HepG2 (cell line): ENCODE measurements at regions not wholly inside any gene's neighbourhood (a gene's known extent, or its start where the extent isn't known, plus 50 kb on each side); places are given as distances from the start of the nearest gene placed in this dataset.

ENCODE experiments used
- ATRX ChIP-seq: sonication (generic); formaldehyde crosslinking; IDR thresholded peaks from 2 replicates; pipeline ENCODE4 v1.4.0; 2020; ENCODE audit warnings: missing genetic modification reagents, borderline replicate concordance
- BRCA1 ChIP-seq: sonication (generic); formaldehyde crosslinking; IDR thresholded peaks from 2 replicates; pipeline ENCODE4 v1.4.0; 2020; ENCODE audit warnings: missing genetic modification reagents
- CENPX ChIP-seq: sonication (generic); formaldehyde crosslinking; IDR thresholded peaks from 2 replicates; pipeline ENCODE4 v1.9.0; 2021; ENCODE audit warnings: mild to moderate bottlenecking, missing genetic modification reagents, moderate library complexity
- HDAC1 ChIP-seq: sonication (generic); formaldehyde crosslinking; IDR thresholded peaks from 2 replicates; pipeline ENCODE4 v1.5.1; 2020; ENCODE audit warnings: mild to moderate bottlenecking, missing genetic modification reagents
- JUN ChIP-seq: sonication (generic); formaldehyde crosslinking; IDR thresholded peaks from 2 replicates; pipeline ENCODE4 v1.4.0; 2020; ENCODE audit warnings: mild to moderate bottlenecking, missing genetic modification reagents
- KLF16 ChIP-seq, 2 experiments: sonication (generic) in 1 of 2; formaldehyde crosslinking in 1 of 2; IDR thresholded peaks; 2 replicates each; pipeline versions ENCODE4 v1.6.1 to v1.8.0; 2016 to 2023; ENCODE audit warnings: missing genetic modification reagents in 2 of 2, missing compliant biosample characterization in 1 of 2
- MEIS1 ChIP-seq: sonication (generic); formaldehyde crosslinking; IDR thresholded peaks from 2 replicates; pipeline ENCODE4 v1.9.0; 2021; ENCODE audit warnings: mild to moderate bottlenecking, missing genetic modification reagents, moderate library complexity, borderline replicate concordance
- NCOA1 ChIP-seq: sonication (generic); formaldehyde crosslinking; IDR thresholded peaks from 2 replicates; pipeline ENCODE4 v1.9.0; 2021; ENCODE audit warnings: missing genetic modification reagents
- RFX3 ChIP-seq: IDR thresholded peaks from 2 replicates; pipeline ENCODE4 v1.6.1; 2016; ENCODE audit warnings: missing biosample characterization, missing genetic modification reagents
- SP1 ChIP-seq, 2 experiments: fragments of 450-650 bp in 1 of 2; sonication (generic) in 1 of 2; formaldehyde crosslinking in 1 of 2; IDR thresholded peaks; 2 replicates each; pipeline versions ENCODE4 v1.4.0 to v1.6.1; 2016 to 2020; ENCODE audit warnings: missing genetic modification reagents in 1 of 2
- STAT5B ChIP-seq: sonication (generic); formaldehyde crosslinking; IDR thresholded peaks from 2 replicates; pipeline ENCODE4 v1.4.0; 2020; ENCODE audit warnings: missing genetic modification reagents
- TAF1 ChIP-seq: sonication (generic); formaldehyde crosslinking; IDR thresholded peaks from 2 replicates; pipeline ENCODE4 v1.4.0; 2020; ENCODE audit warnings: missing genetic modification reagents
- TBX2 ChIP-seq: sonication (generic); formaldehyde crosslinking; IDR thresholded peaks from 2 replicates; pipeline ENCODE4 v1.5.0; 2020; ENCODE audit warnings: missing genetic modification reagents, mild to moderate bottlenecking, borderline replicate concordance
- ZNF256 ChIP-seq: sonication (generic); formaldehyde crosslinking; conservative IDR thresholded peaks from 2 replicates; pipeline ENCODE4 v1.4.0; 2020; ENCODE audit warnings: missing genetic modification reagents
- ZNF598 ChIP-seq: sonication (generic); formaldehyde crosslinking; IDR thresholded peaks from 2 replicates; pipeline ENCODE4 v1.5.1; 2020; ENCODE audit warnings: mild to moderate bottlenecking, missing genetic modification reagents, borderline replicate concordance
- ZNF83 ChIP-seq: sonication (generic); formaldehyde crosslinking; IDR thresholded peaks from 2 replicates; pipeline ENCODE4 v1.4.0; 2020; ENCODE audit warnings: missing genetic modification reagents, mild to moderate bottlenecking, borderline replicate concordance
- TF ChIP-seq, protein P1 (sequence below): sonication (generic); formaldehyde crosslinking; IDR thresholded peaks from 2 replicates; pipeline ENCODE4 v1.4.0; 2020; ENCODE audit warnings: missing genetic modification reagents, borderline replicate concordance
- TF ChIP-seq, protein P2 (sequence below): sonication (generic); formaldehyde crosslinking; IDR thresholded peaks from 2 replicates; pipeline ENCODE4 v1.5.0; 2020; ENCODE audit warnings: missing genetic modification reagents, mild to moderate bottlenecking, borderline replicate concordance
- TF ChIP-seq, protein P3 (sequence below): sonication (generic); formaldehyde crosslinking; IDR thresholded peaks from 2 replicates; pipeline ENCODE4 v1.4.0; 2020; ENCODE audit warnings: missing genetic modification reagents
- TF ChIP-seq, protein P4 (sequence below): sonication (generic); formaldehyde crosslinking; IDR thresholded peaks from 2 replicates; pipeline ENCODE4 v1.5.0; 2020; ENCODE audit warnings: mild to moderate bottlenecking, missing genetic modification reagents, borderline replicate concordance
- TF ChIP-seq, protein P5 (sequence below): sonication (generic); formaldehyde crosslinking; IDR thresholded peaks from 2 replicates; pipeline ENCODE4 v1.4.0; 2020; ENCODE audit warnings: mild to moderate bottlenecking, low read depth, missing genetic modification reagents

DNA sequence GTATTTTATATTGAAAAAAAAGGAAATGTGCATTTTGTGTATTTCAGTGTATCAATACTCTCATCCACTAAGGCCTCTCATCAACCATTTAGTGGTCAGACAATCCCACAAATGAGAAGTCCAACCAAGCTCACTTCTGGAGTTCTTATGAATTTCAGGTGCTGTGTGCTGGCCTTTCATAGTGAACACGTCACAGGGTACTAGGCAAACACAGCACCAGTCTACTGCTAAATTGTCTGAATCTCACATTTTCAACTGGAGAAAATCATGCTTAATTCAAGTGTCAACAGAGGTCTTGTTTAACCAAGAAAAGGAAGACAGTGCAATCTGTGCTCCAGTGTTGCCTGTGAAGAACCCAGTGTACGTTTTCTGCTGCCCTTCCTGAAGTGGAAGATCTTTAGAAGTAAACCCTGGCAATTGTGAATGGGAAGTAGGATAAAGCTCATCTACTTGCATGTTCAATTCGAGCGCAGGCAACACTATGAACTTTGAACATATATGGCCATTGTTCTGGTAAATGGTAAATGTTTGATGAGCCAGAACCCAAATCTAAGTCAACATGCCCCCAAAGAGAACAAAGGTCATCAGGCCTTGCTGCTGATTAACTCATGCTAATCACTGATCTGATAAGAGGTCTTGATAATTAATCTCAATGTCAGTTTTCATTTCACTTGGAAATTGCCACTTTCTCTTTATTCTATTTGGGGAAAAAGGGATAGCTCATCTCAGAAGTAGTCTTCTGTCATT, 439.2 kb upstream of the SOX9 start (continued):
- TF ChIP-seq JUN (CRISPR knock-in tag) (peak; percentile 19; the same call in 1 of the 2 replicates), SP1 (IDR thresholded peaks at IDR 0.05) (no peak), SP1 (CRISPR knock-in tag; IDR thresholded peaks at IDR 0.05) (no peak), BRCA1 (CRISPR knock-in tag) (no peak), TAF1 (CRISPR knock-in tag) (0 out of 2 replicates have a peak, but pooled peaks have one; percentile 39), STAT5B (no peak), ZNF598 (CRISPR knock-in tag) (no peak), ATRX (CRISPR knock-in tag) (no peak), ZNF83 (no peak), HDAC1 (CRISPR knock-in tag) (peak; percentile 88), ZNF256 (no peak), RFX3 (CRISPR knock-in tag) (0 out of 2 replicates have a peak, but pooled peaks have one; percentile 39), KLF16 (CRISPR knock-in tag; IDR thresholded peaks at IDR 0.05) (peak in 1 of 2 experiments; percentile 68; a peak in 2 of 4 replicates), MEIS1 (CRISPR knock-in tag) (no peak), NCOA1 (CRISPR knock-in tag) (no peak), CENPX (CRISPR knock-in tag) (no peak), TBX2 (CRISPR knock-in tag) (peak; percentile 97)
- TF ChIP-seq, protein P1, sequence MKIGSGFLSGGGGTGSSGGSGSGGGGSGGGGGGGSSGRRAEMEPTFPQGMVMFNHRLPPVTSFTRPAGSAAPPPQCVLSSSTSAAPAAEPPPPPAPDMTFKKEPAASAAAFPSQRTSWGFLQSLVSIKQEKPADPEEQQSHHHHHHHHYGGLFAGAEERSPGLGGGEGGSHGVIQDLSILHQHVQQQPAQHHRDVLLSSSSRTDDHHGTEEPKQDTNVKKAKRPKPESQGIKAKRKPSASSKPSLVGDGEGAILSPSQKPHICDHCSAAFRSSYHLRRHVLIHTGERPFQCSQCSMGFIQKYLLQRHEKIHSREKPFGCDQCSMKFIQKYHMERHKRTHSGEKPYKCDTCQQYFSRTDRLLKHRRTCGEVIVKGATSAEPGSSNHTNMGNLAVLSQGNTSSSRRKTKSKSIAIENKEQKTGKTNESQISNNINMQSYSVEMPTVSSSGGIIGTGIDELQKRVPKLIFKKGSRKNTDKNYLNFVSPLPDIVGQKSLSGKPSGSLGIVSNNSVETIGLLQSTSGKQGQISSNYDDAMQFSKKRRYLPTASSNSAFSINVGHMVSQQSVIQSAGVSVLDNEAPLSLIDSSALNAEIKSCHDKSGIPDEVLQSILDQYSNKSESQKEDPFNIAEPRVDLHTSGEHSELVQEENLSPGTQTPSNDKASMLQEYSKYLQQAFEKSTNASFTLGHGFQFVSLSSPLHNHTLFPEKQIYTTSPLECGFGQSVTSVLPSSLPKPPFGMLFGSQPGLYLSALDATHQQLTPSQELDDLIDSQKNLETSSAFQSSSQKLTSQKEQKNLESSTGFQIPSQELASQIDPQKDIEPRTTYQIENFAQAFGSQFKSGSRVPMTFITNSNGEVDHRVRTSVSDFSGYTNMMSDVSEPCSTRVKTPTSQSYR = peak; percentile 69; the same call in 1 of the 2 replicates
- TF ChIP-seq, protein P2, sequence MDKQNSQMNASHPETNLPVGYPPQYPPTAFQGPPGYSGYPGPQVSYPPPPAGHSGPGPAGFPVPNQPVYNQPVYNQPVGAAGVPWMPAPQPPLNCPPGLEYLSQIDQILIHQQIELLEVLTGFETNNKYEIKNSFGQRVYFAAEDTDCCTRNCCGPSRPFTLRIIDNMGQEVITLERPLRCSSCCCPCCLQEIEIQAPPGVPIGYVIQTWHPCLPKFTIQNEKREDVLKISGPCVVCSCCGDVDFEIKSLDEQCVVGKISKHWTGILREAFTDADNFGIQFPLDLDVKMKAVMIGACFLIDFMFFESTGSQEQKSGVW (CRISPR knock-in tag) = no peak
- TF ChIP-seq, protein P3, sequence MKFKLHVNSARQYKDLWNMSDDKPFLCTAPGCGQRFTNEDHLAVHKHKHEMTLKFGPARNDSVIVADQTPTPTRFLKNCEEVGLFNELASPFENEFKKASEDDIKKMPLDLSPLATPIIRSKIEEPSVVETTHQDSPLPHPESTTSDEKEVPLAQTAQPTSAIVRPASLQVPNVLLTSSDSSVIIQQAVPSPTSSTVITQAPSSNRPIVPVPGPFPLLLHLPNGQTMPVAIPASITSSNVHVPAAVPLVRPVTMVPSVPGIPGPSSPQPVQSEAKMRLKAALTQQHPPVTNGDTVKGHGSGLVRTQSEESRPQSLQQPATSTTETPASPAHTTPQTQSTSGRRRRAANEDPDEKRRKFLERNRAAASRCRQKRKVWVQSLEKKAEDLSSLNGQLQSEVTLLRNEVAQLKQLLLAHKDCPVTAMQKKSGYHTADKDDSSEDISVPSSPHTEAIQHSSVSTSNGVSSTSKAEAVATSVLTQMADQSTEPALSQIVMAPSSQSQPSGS (CRISPR knock-in tag) = peak; percentile 89
- TF ChIP-seq, protein P4, sequence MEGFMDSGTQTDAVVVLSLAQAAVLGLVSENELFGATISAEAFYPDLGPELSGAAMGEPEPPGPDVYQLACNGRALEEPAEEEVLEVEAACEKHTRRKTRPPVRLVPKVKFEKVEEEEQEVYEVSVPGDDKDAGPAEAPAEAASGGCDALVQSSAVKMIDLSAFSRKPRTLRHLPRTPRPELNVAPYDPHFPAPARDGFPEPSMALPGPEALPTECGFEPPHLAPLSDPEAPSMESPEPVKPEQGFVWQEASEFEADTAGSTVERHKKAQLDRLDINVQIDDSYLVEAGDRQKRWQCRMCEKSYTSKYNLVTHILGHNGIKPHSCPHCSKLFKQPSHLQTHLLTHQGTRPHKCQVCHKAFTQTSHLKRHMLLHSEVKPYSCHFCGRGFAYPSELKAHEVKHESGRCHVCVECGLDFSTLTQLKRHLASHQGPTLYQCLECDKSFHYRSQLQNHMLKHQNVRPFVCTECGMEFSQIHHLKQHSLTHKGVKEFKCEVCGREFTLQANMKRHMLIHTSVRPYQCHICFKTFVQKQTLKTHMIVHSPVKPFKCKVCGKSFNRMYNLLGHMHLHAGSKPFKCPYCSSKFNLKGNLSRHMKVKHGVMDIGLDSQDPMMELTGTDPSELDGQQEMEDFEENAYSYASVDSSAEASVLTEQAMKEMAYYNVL (CRISPR knock-in tag) = peak; percentile 92
- TF ChIP-seq, protein P5, sequence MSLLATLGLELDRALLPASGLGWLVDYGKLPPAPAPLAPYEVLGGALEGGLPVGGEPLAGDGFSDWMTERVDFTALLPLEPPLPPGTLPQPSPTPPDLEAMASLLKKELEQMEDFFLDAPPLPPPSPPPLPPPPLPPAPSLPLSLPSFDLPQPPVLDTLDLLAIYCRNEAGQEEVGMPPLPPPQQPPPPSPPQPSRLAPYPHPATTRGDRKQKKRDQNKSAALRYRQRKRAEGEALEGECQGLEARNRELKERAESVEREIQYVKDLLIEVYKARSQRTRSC (CRISPR knock-in tag) = no peak
